ENCODE measurements at regions not wholly inside any gene's neighbourhood (a gene's known extent, or its start where the extent isn't known, plus 50 kb on each side); places are given as distances from the start of the nearest gene placed in this dataset.

- H3K36me3 ChIP-seq (ENCODE audit: control insufficient read depth in 1 of 2, insufficient read depth in 2 of 2, low read depth in 1 of 2, low read length in 2 of 2): no peaks in the 10 kb centered on the region
- H3K4me2 ChIP-seq (ENCODE audit: low read length, poor library complexity, severe bottlenecking): no peak overlapping the region
- DNase-seq: no peak
- no peak overlapping the region for H4K91ac ChIP-seq (ENCODE audit: low read length)
- no peak overlapping the region for H2AFZ ChIP-seq (ENCODE audit: low read depth, low read length)
- no peak overlapping the region for H4K8ac ChIP-seq (ENCODE audit: low read length)
- H3K4me1 ChIP-seq (ENCODE audit: control insufficient read depth, insufficient read depth, low read depth, low read length): no peaks in the 10 kb centered on the region
- no peak overlapping the region for H2AK5ac ChIP-seq (ENCODE audit: low read length, severe bottlenecking)
- no peak overlapping the region for H3K4ac ChIP-seq (ENCODE audit: low read depth in 1 of 2, low read length in 2 of 2)
- H2BK15ac ChIP-seq (ENCODE audit: low read depth, poor library complexity, severe bottlenecking): no peak overlapping the region
- H3K18ac ChIP-seq (ENCODE audit: low read depth in 1 of 2, low read length in 2 of 2): no peak overlapping the region
- no peak overlapping the region for H3K9ac ChIP-seq (ENCODE audit: low read length)
- no peak overlapping the region for H3K14ac ChIP-seq (ENCODE audit: low read length in 2 of 2)
- H3K27me3 ChIP-seq (ENCODE audit: control insufficient read depth in 1 of 2, insufficient read depth in 1 of 2, low read length in 2 of 2): peaks cover 3 to 4% of the 10 kb centered on the region in 2 experiments
- WGBS: 73% methylated on average over 2 of the region's 3 CpGs
- no peaks in the 10 kb centered on the region for H3K79me1 ChIP-seq (replicated peaks; ENCODE audit: low read length, poor library complexity, severe bottlenecking)
- no peak overlapping the region for H2BK5ac ChIP-seq (ENCODE audit: low read depth, low read length, poor library complexity, severe bottlenecking)
- H3K23ac ChIP-seq (ENCODE audit: low read length in 2 of 2): no peak overlapping the region
- H2BK12ac ChIP-seq (ENCODE audit: low read length in 2 of 2): no peak overlapping the region
- H3K9me3 ChIP-seq (ENCODE audit: control insufficient read depth, low read length): no peaks in the 10 kb centered on the region
- no peak overlapping the region for H3K27ac ChIP-seq (ENCODE audit: low read length, poor library complexity, severe bottlenecking)
- no peak overlapping the region for H3K4me3 ChIP-seq (ENCODE audit: insufficient read depth in 1 of 2, low read depth in 1 of 2, low read length in 2 of 2)
- H2BK120ac ChIP-seq (ENCODE audit: low read depth, low read length): no peak overlapping the region
Measured at GRCh38 chr17:51533219-51533618, 272.9 kb downstream of the UTP18 start.

GRCh38 chr17:51533821-51534220, 273.5 kb downstream of the UTP18 start:
- Histone ChIP-seq H2BK5ac (ENCODE audit: low read depth, low read length, poor library complexity, severe bottlenecking) (no peak overlapping the region), H3K14ac (ENCODE audit: low read length in 2 of 2) (no peak overlapping the region), H3K4me2 (ENCODE audit: low read length, poor library complexity, severe bottlenecking) (no peak overlapping the region), H3K36me3 (ENCODE audit: control insufficient read depth in 1 of 2, insufficient read depth in 2 of 2, low read depth in 1 of 2, low read length in 2 of 2) (no peaks in the 10 kb centered on the region), H3K18ac (ENCODE audit: low read depth in 1 of 2, low read length in 2 of 2) (no peak overlapping the region), H2BK15ac (ENCODE audit: low read depth, poor library complexity, severe bottlenecking) (no peak overlapping the region), H2AFZ (ENCODE audit: low read depth, low read length) (no peak overlapping the region), H3K9me3 (ENCODE audit: control insufficient read depth, low read length) (no peaks in the 10 kb centered on the region), H2AK5ac (ENCODE audit: low read length, severe bottlenecking) (no peak overlapping the region), H4K8ac (ENCODE audit: low read length) (no peak overlapping the region), H4K91ac (ENCODE audit: low read length) (no peak overlapping the region), H3K4me3 (ENCODE audit: insufficient read depth in 1 of 2, low read depth in 1 of 2, low read length in 2 of 2) (no peak overlapping the region), H2BK120ac (ENCODE audit: low read depth, low read length) (no peak overlapping the region), H2BK12ac (ENCODE audit: low read length in 2 of 2) (no peak overlapping the region), H3K4ac (ENCODE audit: low read depth in 1 of 2, low read length in 2 of 2) (no peak overlapping the region), H3K4me1 (ENCODE audit: control insufficient read depth, insufficient read depth, low read depth, low read length) (no peaks in the 10 kb centered on the region), H3K9ac (ENCODE audit: low read length) (no peak overlapping the region), H3K23ac (ENCODE audit: low read length in 2 of 2) (no peak overlapping the region), H3K79me1 (replicated peaks; ENCODE audit: low read length, poor library complexity, severe bottlenecking) (no peaks in the 10 kb centered on the region), H3K27ac (ENCODE audit: low read length, poor library complexity, severe bottlenecking) (no peak overlapping the region), H3K27me3 (ENCODE audit: control insufficient read depth in 1 of 2, insufficient read depth in 1 of 2, low read length in 2 of 2) (peaks cover 3 to 4% of the 10 kb centered on the region in 2 experiments)
- WGBS: 65% methylated on average over 2 of the region's 3 CpGs
- no peak for DNase-seq

DNA sequence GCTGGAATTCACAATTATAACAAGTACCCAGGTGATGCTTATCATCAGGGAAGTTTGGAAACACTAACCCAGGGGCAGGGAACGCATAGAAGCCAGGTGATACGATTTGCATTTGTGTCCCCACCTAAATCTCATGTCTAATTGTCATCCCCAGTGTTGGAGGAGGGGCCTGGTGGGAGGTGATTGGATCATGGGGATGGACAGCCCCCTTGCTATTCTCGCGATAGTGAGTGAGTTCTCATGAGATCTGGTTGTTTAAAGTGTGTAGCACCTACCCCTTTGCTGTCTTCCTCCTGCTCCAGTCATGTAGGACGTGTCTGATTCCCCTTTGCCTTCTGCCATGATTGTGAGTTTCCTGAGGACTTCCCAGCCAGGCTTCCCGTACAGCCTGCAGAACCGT, 276.3 kb downstream of the UTP18 start:
- no peak overlapping the region for H3K14ac ChIP-seq (ENCODE audit: low read length in 2 of 2)
- 57% methylated on average over 3 of the region's 7 CpGs for WGBS
- H3K27ac ChIP-seq (ENCODE audit: low read length, poor library complexity, severe bottlenecking): no peak overlapping the region

DNA sequence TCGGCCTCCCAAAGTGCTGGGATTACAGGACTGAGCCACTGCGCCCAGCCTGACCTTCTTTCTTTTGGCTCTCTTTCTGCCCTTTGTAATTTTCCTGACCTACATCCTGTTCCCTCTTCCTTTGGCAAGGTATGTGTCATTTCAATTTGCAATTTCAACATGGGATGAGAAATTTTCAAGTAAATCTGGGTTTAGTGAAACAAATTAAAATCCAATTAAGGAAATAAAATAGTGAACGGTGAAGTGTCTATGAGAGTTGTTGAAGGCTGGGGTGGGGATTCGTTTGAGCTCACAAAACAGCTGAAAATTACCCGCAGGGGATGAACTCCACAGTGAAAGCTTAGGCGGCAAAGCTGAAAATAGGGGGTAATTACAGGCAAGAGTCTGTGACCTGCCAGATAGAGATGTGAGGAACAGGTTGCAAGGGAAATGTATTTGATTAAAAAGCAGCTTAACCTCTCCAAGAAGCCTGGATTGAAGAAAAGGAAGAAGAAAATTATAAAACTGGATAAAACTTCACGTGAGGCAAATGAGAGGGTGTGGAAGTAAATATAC, 277.7 kb downstream of the UTP18 start:
- H3K36me3 ChIP-seq (ENCODE audit: control insufficient read depth in 1 of 2, insufficient read depth in 2 of 2, low read depth in 1 of 2, low read length in 2 of 2): no peaks in the 10 kb centered on the region
- 72% methylated on average over 7 of the region's 7 CpGs for WGBS
- no peak overlapping the region for H4K8ac ChIP-seq (ENCODE audit: low read length)
- no peak overlapping the region for H2AK5ac ChIP-seq (ENCODE audit: low read length, severe bottlenecking)
- H2AFZ ChIP-seq (ENCODE audit: low read depth, low read length): no peak overlapping the region
- H2BK12ac ChIP-seq (ENCODE audit: low read length in 2 of 2): no peak overlapping the region
- no peak overlapping the region for H2BK5ac ChIP-seq (ENCODE audit: low read depth, low read length, poor library complexity, severe bottlenecking)
- no peak overlapping the region for H3K9ac ChIP-seq (ENCODE audit: low read length)
- no peak for DNase-seq
- H3K27me3 ChIP-seq (ENCODE audit: control insufficient read depth in 1 of 2, insufficient read depth in 1 of 2, low read length in 2 of 2): peaks cover 2 to 3% of the 10 kb centered on the region in 2 experiments
- H3K18ac ChIP-seq (ENCODE audit: low read depth in 1 of 2, low read length in 2 of 2): no peak overlapping the region
- no peak overlapping the region for H3K27ac ChIP-seq (ENCODE audit: low read length, poor library complexity, severe bottlenecking)
- H3K4me2 ChIP-seq (ENCODE audit: low read length, poor library complexity, severe bottlenecking): no peak overlapping the region
- no peak overlapping the region for H3K4ac ChIP-seq (ENCODE audit: low read depth in 1 of 2, low read length in 2 of 2)
- H3K14ac ChIP-seq (ENCODE audit: low read length in 2 of 2): no peak overlapping the region
- H3K23ac ChIP-seq (ENCODE audit: low read length in 2 of 2): no peak overlapping the region
- H3K9me3 ChIP-seq (ENCODE audit: control insufficient read depth, low read length): no peaks in the 10 kb centered on the region
- no peak overlapping the region for H4K91ac ChIP-seq (ENCODE audit: low read length)
- H3K4me3 ChIP-seq (ENCODE audit: insufficient read depth in 1 of 2, low read depth in 1 of 2, low read length in 2 of 2): no peak overlapping the region
- H3K79me1 ChIP-seq (replicated peaks; ENCODE audit: low read length, poor library complexity, severe bottlenecking): no peaks in the 10 kb centered on the region
- H2BK120ac ChIP-seq (ENCODE audit: low read depth, low read length): no peak overlapping the region
- H2BK15ac ChIP-seq (ENCODE audit: low read depth, poor library complexity, severe bottlenecking): no peak overlapping the region
- H3K4me1 ChIP-seq (ENCODE audit: control insufficient read depth, insufficient read depth, low read depth, low read length): no peaks in the 10 kb centered on the region

More for the DNA sequence above, 276.3 kb downstream of the UTP18 start:
- Histone ChIP-seq H3K27me3 (ENCODE audit: control insufficient read depth in 1 of 2, insufficient read depth in 1 of 2, low read length in 2 of 2) (peaks cover 3 to 4% of the 10 kb centered on the region in 2 experiments), H3K36me3 (ENCODE audit: control insufficient read depth in 1 of 2, insufficient read depth in 2 of 2, low read depth in 1 of 2, low read length in 2 of 2) (no peaks in the 10 kb centered on the region), H3K9me3 (ENCODE audit: control insufficient read depth, low read length) (no peaks in the 10 kb centered on the region), H2BK5ac (ENCODE audit: low read depth, low read length, poor library complexity, severe bottlenecking) (no peak overlapping the region), H3K4me1 (ENCODE audit: control insufficient read depth, insufficient read depth, low read depth, low read length) (no peaks in the 10 kb centered on the region), H3K4me2 (ENCODE audit: low read length, poor library complexity, severe bottlenecking) (no peak overlapping the region), H2AK5ac (ENCODE audit: low read length, severe bottlenecking) (no peak overlapping the region), H2BK12ac (ENCODE audit: low read length in 2 of 2) (no peak overlapping the region), H4K8ac (ENCODE audit: low read length) (no peak overlapping the region), H3K9ac (ENCODE audit: low read length) (no peak overlapping the region), H3K23ac (ENCODE audit: low read length in 2 of 2) (no peak overlapping the region), H3K4me3 (ENCODE audit: insufficient read depth in 1 of 2, low read depth in 1 of 2, low read length in 2 of 2) (no peak overlapping the region), H2BK15ac (ENCODE audit: low read depth, poor library complexity, severe bottlenecking) (no peak overlapping the region), H3K79me1 (replicated peaks; ENCODE audit: low read length, poor library complexity, severe bottlenecking) (no peaks in the 10 kb centered on the region), H3K18ac (ENCODE audit: low read depth in 1 of 2, low read length in 2 of 2) (no peak overlapping the region), H4K91ac (ENCODE audit: low read length) (no peak overlapping the region), H2AFZ (ENCODE audit: low read depth, low read length) (no peak overlapping the region), H2BK120ac (ENCODE audit: low read depth, low read length) (no peak overlapping the region), H3K4ac (ENCODE audit: low read depth in 1 of 2, low read length in 2 of 2) (no peak overlapping the region)
- DNase-seq: no peak
